HG02588 (cell line): ENCODE measurements at regions not wholly inside any gene's neighbourhood (a gene's known extent, or its start where the extent isn't known, plus 50 kb on each side); places are given as distances from the start of the nearest gene placed in this dataset.
"Not testable (repeated sequence)": the region's sequence is repeated elsewhere in the genome, so short reads cannot be mapped to it uniquely, and the experiment has no call there.

Experiments used
- ATAC-seq: cut with Tn5 transposase; IDR thresholded peaks from one replicate; pipeline ENCODE4 v1.9.1; 2021; ENCODE audit warnings: mild to moderate bottlenecking, moderate library complexity; ENCODE audit not compliant: unreplicated experiment

GRCh38 chr3:153889905-153890334, 231.3 kb upstream of the ARHGEF26 start:
- ATAC-seq: peak; percentile 57

- ATAC-seq: no peak
Observed at GRCh38 chr3:153892126-153892525, 229.1 kb upstream of the ARHGEF26 start.

- ATAC-seq: no peak
Observed at GRCh38 chr3:153894857-153895256, 226.3 kb upstream of the ARHGEF26 start.

GRCh38 chr3:153896197-153896596, 225.0 kb upstream of the ARHGEF26 start:
- ATAC-seq: no peak

- peak; percentile 73 for ATAC-seq
Observed at GRCh38 chr3:153897025-153897723, 224.0 kb upstream of the ARHGEF26 start.

GRCh38 chr3:153897842-153898241, 223.3 kb upstream of the ARHGEF26 start:
- peak; percentile 79 for ATAC-seq

- no peak for ATAC-seq
Observed at GRCh38 chr3:153901152-153901551, 220.0 kb upstream of the ARHGEF26 start.

GRCh38 chr3:153901991-153902390, 219.2 kb upstream of the ARHGEF26 start:
- ATAC-seq: no peak

GRCh38 chr3:153903430-153903829, 217.8 kb upstream of the ARHGEF26 start:
- peak; percentile 89 for ATAC-seq

GRCh38 chr3:153906366-153906765, 214.8 kb upstream of the ARHGEF26 start:
- no peak for ATAC-seq

GRCh38 chr3:153910387-153910786, 210.8 kb upstream of the ARHGEF26 start:
- ATAC-seq: no peak

GRCh38 chr3:153911116-153911515, 210.1 kb upstream of the ARHGEF26 start:
- no peak for ATAC-seq

GRCh38 chr3:153919773-153920172, 201.4 kb upstream of the ARHGEF26 start:
- no peak for ATAC-seq

- ATAC-seq: no peak
Observed at GRCh38 chr3:153921826-153922225, 199.4 kb upstream of the ARHGEF26 start.

- ATAC-seq: no peak
Observed at GRCh38 chr3:153925841-153926514, 195.2 kb upstream of the ARHGEF26 start.

- peak; percentile 69 for ATAC-seq
Observed at GRCh38 chr3:153927107-153927506, 194.1 kb upstream of the ARHGEF26 start.

GRCh38 chr3:153928851-153929250, 192.3 kb upstream of the ARHGEF26 start:
- no peak for ATAC-seq

GRCh38 chr3:153933481-153933880, 187.7 kb upstream of the ARHGEF26 start:
- not testable (repeated sequence) for ATAC-seq

- no peak for ATAC-seq
Observed at GRCh38 chr3:153944084-153944483, 177.1 kb upstream of the ARHGEF26 start.

- no peak for ATAC-seq
Observed at GRCh38 chr3:153951276-153951675, 169.9 kb upstream of the ARHGEF26 start.

- no peak for ATAC-seq
Observed at GRCh38 chr3:153952091-153952490, 169.1 kb upstream of the ARHGEF26 start.

GRCh38 chr3:153956613-153957012, 164.6 kb upstream of the ARHGEF26 start:
- no peak for ATAC-seq
